Thymus (tissue), 11 donors: ENCODE measurements at regions not wholly inside any gene's neighbourhood (a gene's known extent, or its start where the extent isn't known, plus 50 kb on each side); places are given as distances from the start of the nearest gene placed in this dataset.

Experiments
- DNase-seq, 9 donors: peaks; one replicate each; pipeline ENCODE4 v3.0.0-alpha.2; 2013; ENCODE audit warnings: low spot score in 9 of 9, low read depth in 6 of 9, missing footprints in 1 of 9
- H3K27ac ChIP-seq, 2 donors: one replicate each; pipeline ENCODE4 v1.5.1; 2013; ENCODE audit warnings: control low read depth in 1 of 2, low read depth in 1 of 2, low read length in 1 of 2, mild to moderate bottlenecking in 1 of 2, moderate library complexity in 1 of 2
- H3K27me3 ChIP-seq, 2 donors: one replicate each; pipeline ENCODE4 v1.5.1; 2013; ENCODE audit warnings: low read length in 1 of 2; ENCODE audit not compliant: control insufficient read depth in 2 of 2, insufficient read depth in 1 of 2
- H3K36me3 ChIP-seq, 2 donors: one replicate each; pipeline ENCODE4 v1.5.1; 2013; ENCODE audit warnings: low read length in 1 of 2, mild to moderate bottlenecking in 1 of 2, moderate library complexity in 1 of 2; ENCODE audit not compliant: control insufficient read depth in 2 of 2, insufficient read depth in 2 of 2
- H3K4me1 ChIP-seq, 2 donors: one replicate each; pipeline ENCODE4 v1.5.1; 2013; ENCODE audit warnings: low read length in 2 of 2; ENCODE audit not compliant: control insufficient read depth in 2 of 2, insufficient read depth in 2 of 2
- H3K4me3 ChIP-seq, 2 donors: one replicate each; pipeline ENCODE4 v1.5.1; 2013; ENCODE audit warnings: low read length in 2 of 2, control low read depth in 1 of 2, mild to moderate bottlenecking in 1 of 2
- H3K9me3 ChIP-seq, 2 donors: one replicate each; pipeline ENCODE4 v1.5.1; 2013; ENCODE audit warnings: low read length in 1 of 2, mild to moderate bottlenecking in 1 of 2; ENCODE audit not compliant: control insufficient read depth in 2 of 2, insufficient read depth in 1 of 2
- WGBS: extraction: QIAGEN DNeasy Blood & Tissue Kit; methylation state at CpG from one replicate; pipeline ENCODE4 v1.1.7; 2013; 5-methylcytosine and 5-hydroxymethylcytosine counted together
- donor health status: healthy.

DNA sequence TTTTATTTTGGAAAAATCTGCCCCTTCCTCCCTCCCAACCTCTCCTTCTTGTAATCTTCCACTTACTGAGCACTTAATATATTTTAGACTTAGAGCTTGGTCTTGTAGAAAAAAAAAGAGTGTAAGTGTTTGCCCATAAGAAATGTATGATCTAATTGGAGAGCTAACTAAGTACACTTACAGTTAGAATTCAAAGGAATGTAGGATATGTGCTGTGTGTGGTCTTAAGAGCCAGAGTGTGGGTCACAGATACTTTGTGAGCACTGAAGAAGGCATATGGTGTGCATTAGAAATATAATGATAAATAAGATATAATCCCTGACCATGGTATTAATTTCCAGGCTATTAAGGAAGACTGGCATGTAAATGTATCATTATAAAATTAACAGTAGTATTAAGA is 91.8 kb upstream of the ZNF521 start:
- no peak for DNase-seq
- H3K36me3 ChIP-seq = no peaks in the 10 kb centered on the region
- H3K27ac ChIP-seq = no peak overlapping the region
- no peaks in the 10 kb centered on the region for H3K4me1 ChIP-seq
- no peaks in the 10 kb centered on the region for H3K27me3 ChIP-seq
- H3K9me3 ChIP-seq = no peaks in the 10 kb centered on the region
- no peak overlapping the region for H3K4me3 ChIP-seq

DNA sequence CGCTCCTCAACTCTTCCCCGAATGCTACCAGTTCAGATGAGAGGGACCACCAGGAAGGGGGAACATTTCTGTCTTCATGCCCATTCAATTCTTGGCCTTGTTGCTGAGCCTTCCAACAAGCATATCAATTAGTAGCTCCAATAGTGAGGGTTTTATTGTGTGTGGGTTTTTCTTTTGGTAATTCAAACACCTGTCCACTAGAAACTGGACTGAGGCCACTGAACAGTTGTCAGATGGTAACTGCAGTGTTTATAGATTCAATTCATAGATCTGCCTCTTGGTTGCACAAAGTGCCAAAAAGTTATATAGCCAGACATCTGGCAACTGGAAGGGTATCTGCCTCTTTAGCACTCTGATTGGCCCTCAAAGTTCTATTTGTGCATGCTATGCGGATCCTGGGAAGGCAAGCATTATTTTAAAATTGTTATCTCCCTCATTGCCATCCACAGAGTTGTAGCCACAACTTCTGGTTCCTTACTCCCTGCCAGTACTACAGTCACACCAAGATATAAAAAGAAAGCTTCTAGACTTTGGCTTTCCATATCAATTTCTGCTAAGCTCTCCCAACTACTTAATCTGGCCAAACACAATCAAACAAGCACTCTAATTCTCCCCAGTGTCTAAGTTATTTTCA is 83.3 kb upstream of the ZNF521 start:
- Histone ChIP-seq H3K4me1 (no peaks in the 10 kb centered on the region), H3K4me3 (no peak overlapping the region), H3K27ac (no peak overlapping the region), H3K36me3 (no peaks in the 10 kb centered on the region), H3K27me3 (no peaks in the 10 kb centered on the region), H3K9me3 (no peaks in the 10 kb centered on the region)
- DNase-seq = no peak
- over 99% methylated on average over 3 of the region's 3 CpGs for WGBS

DNA sequence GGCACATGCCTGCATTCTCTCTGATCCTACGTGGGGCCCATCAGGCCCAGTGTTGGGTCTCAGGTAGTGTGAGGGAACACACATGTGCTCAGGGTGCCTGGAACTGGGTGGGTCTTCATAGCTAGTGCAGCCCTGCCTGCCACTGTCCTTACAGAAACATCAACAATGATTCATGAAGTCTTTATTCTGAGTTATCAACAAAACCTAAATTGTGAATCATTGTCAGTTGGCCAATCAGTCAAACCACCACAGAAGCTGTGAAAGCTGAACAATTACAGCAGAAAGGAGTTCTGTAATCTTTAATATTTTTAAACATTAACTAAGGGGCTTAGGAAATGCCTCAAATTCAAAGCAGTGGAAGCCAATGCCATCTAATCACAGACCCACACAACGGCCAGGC is 82.8 kb upstream of the ZNF521 start:
- WGBS = 92% methylated on average over 2 of the region's 2 CpGs
- H3K4me1 ChIP-seq = no peaks in the 10 kb centered on the region
- H3K4me3 ChIP-seq = no peak overlapping the region
- H3K36me3 ChIP-seq = no peaks in the 10 kb centered on the region
- no peak for DNase-seq
- H3K9me3 ChIP-seq = no peaks in the 10 kb centered on the region
- H3K27me3 ChIP-seq = no peaks in the 10 kb centered on the region
- no peak overlapping the region for H3K27ac ChIP-seq

DNA sequence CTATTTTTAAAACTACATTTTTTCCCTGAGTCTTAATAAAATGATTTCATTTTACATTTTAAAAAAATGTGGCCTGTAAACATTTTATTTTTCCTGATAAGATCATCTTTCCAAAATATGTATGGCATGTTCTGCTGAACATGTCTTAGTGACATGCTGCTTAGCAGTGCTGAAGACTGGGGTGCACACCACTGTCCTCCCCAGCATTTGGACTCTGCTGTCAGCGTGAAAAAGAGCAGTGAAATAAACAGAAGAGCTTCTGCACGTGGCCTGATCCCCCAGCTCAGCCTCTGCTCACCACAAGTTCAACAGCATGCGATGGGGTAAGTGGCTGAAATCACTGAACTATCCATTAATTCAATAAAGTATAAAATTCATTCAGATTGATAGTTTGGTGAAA is 81.6 kb upstream of the ZNF521 start:
- no peak for DNase-seq
- H3K4me3 ChIP-seq = no peak overlapping the region
- H3K27me3 ChIP-seq = no peaks in the 10 kb centered on the region
- H3K36me3 ChIP-seq = no peaks in the 10 kb centered on the region
- H3K9me3 ChIP-seq = no peaks in the 10 kb centered on the region
- no peaks in the 10 kb centered on the region for H3K4me1 ChIP-seq
- WGBS = 91% methylated on average over 3 of the region's 3 CpGs
- H3K27ac ChIP-seq = no peak overlapping the region

DNA sequence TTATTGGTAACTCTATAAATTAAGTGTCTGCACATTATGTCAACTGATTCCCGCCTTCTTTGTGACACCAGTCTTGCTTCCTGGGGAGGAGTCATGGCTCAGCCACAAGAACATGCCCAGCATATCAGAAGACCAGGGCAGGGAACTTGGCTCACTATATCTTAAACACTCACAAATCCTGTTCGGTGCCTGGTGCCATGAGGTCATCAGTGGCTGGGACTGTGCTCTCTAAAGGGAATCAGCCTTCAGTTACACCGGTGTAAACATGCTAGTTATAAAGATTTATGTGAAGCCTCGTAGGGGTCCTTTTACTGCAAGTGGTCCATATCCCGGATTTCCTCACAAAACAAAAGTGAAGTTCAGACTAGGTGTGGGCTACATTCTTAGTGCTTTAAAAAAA is 73.1 kb upstream of the ZNF521 start:
- H3K4me3 ChIP-seq = no peak overlapping the region
- no peaks in the 10 kb centered on the region for H3K27me3 ChIP-seq
- no peak overlapping the region for H3K27ac ChIP-seq
- H3K4me1 ChIP-seq = no peaks in the 10 kb centered on the region
- no peak for DNase-seq
- 43% methylated on average over 5 of the region's 5 CpGs for WGBS
- no peaks in the 10 kb centered on the region for H3K36me3 ChIP-seq
- H3K9me3 ChIP-seq = no peaks in the 10 kb centered on the region

DNA sequence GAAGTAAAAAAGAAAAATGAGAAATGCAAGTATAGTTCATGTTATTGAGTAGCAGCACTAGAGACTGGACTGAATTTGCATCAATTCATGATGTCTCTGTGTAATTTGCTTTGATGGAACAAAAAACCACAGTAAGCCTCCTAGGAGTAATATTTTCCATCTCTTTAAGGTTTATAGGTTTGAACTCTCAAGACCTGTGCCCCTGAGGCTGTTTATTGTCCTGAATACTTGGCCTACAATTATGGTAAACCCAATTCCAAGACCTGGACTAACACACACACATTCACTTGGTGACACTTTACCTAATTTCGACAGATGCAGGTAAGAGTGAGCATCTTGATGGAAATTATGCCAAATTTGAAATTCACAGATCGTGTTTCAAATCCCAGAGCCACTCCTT is 71.8 kb upstream of the ZNF521 start:
- H3K27me3 ChIP-seq = no peaks in the 10 kb centered on the region
- no peak overlapping the region for H3K27ac ChIP-seq
- WGBS = 63% methylated on average over 2 of the region's 2 CpGs
- no peaks in the 10 kb centered on the region for H3K4me1 ChIP-seq
- no peak overlapping the region for H3K4me3 ChIP-seq
- no peaks in the 10 kb centered on the region for H3K36me3 ChIP-seq
- DNase-seq = no peak
- no peaks in the 10 kb centered on the region for H3K9me3 ChIP-seq

DNA sequence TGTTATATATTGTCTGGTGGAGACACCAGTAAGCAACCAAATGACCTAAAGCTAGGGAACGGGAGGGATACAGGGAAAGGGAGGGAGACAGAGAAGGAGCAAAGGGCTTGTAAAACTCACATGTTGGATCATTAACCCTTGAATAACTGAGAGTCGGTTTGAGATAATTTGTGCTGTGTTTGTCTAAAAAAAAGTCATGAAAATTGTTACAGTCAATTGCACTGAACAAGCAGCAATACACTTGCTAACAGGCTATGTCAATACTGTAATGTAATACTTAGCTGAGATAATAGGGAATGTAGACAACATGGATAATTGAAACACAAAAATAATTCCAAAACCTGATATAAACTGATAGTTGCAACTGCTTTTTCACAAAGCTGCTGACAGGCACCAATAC is 71.3 kb upstream of the ZNF521 start:
- Histone ChIP-seq H3K27me3 (no peaks in the 10 kb centered on the region), H3K36me3 (no peaks in the 10 kb centered on the region), H3K9me3 (no peaks in the 10 kb centered on the region), H3K4me3 (no peak overlapping the region), H3K4me1 (no peaks in the 10 kb centered on the region), H3K27ac (no peak overlapping the region)
- DNase-seq = no peak
- WGBS = 92% methylated on average over 2 of the region's 2 CpGs

DNA sequence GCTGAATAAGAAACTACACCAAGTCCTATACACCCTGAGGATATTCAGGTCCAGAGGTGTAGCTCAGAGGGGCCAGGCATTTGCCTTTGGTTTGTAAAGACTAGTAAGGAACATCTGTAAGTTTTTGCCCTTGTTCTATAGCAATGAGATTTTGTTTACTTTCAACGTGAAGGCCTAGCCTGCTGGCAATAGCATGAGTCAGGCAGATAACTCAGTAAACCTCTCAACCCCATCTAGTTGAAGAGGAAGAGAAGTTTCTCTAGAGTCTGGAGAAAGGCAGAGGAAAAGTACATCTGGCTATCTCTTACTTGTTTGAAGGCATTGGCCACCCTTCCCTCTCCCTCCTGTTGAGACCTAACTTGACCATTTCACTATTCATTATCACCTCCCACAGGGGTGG is 70.3 kb upstream of the ZNF521 start:
- WGBS = 92% methylated on average over 1 of the region's 1 CpG
- H3K9me3 ChIP-seq = no peaks in the 10 kb centered on the region
- DNase-seq = no peak
- H3K36me3 ChIP-seq = no peaks in the 10 kb centered on the region
- H3K4me1 ChIP-seq = no peaks in the 10 kb centered on the region
- H3K27me3 ChIP-seq = no peaks in the 10 kb centered on the region
- H3K27ac ChIP-seq = no peak overlapping the region
- no peak overlapping the region for H3K4me3 ChIP-seq

DNA sequence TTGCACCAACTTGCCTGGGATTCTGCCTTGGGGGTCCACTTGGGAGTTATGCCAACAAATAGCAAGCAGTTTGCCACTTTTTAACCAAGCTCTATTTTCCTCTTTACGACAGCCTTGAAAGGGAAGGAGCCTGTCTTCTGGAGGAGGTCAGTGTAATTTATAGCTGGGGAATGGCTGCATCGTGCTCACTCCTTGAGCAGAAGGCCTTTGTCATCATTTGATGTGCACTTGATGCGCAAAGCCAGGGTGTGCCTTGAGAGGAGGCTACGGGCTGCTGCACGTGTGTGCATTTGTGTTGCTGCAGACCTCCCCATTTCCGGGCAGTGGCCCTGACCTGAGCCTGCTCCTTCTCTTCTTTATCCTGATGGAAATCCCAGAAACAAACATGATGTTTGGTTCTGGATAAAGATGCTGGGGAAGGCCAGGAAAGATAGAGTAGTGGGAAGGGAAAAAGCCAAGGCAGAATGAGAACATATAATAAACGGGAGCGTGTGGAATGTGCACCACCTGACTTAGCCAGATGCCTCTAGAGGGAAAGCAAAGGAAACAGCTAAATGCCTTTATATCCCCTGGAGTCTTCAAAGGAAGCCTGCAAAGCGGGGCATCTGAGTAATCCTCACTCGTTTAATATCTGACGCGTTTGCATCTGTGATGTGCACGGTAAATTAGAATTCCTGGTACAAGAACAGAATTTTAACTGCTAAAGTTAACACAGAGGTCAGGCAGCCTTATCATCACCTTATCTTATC is 68.3 kb upstream of the ZNF521 start:
- H3K27ac ChIP-seq = no peak overlapping the region
- DNase-seq = no peak
- no peaks in the 10 kb centered on the region for H3K9me3 ChIP-seq
- no peaks in the 10 kb centered on the region for H3K36me3 ChIP-seq
- 86% methylated on average over 13 of the region's 13 CpGs for WGBS
- H3K27me3 ChIP-seq = no peaks in the 10 kb centered on the region
- H3K4me1 ChIP-seq = no peaks in the 10 kb centered on the region
- H3K4me3 ChIP-seq = no peak overlapping the region
